SU-DHL-6 (cell line): ENCODE measurements at regions not wholly inside any gene's neighbourhood (a gene's known extent, or its start where the extent isn't known, plus 50 kb on each side); places are given as distances from the start of the nearest gene placed in this dataset.
"Not testable (repeated sequence)": the region's sequence is repeated elsewhere in the genome, so short reads cannot be mapped to it uniquely, and the experiment has no call there.

Source experiments
- CTCF ChIP-seq: fragments of 200-600 bp; sonication (generic); IDR thresholded peaks from one replicate; pipeline ENCODE4 v1.5.1; 2017; ENCODE audit warnings: antibody characterized with exemption, mild to moderate bottlenecking, low read length, moderate library complexity; ENCODE audit not compliant: insufficient read depth, poor library complexity, severe bottlenecking
- EZH2phosphoT487 ChIP-seq: fragments of 200-600 bp; sonication (generic), shearing (Covaris generic); conservative IDR thresholded peaks from 2 replicates; pipeline ENCODE4 v1.6.1; 2018; ENCODE audit warnings: mild to moderate bottlenecking, antibody characterized with exemption, low read length, moderate library complexity, mixed read lengths

- TF ChIP-seq CTCF, EZH2phosphoT487: not testable (repeated sequence)
Measured at GRCh38 chr2:89184746-89185145, 493.3 kb downstream of the RPIA start.
